Vagina (tissue), 2 donors: ENCODE measurements at regions not wholly inside any gene's neighbourhood (a gene's known extent, or its start where the extent isn't known, plus 50 kb on each side); places are given as distances from the start of the nearest gene placed in this dataset.

Experiments used
- POLR2AphosphoS5 ChIP-seq, 2 donors: sonication (generic); formaldehyde crosslinking; IDR thresholded peaks; one replicate each; pipeline ENCODE4 v1.9.0; 2017; ENCODE audit warnings: antibody characterized with exemption in 2 of 2, mild to moderate bottlenecking in 2 of 2, low read depth in 1 of 2; ENCODE audit not compliant: insufficient read depth in 1 of 2
- TF ChIP-seq, protein P1 (sequence below), 3 experiments: fragments of 450-650 bp in 2 of 3; fragments of 200-600 bp in 1 of 3; sonication (generic) in 1 of 3; IDR thresholded peaks; one replicate each; pipeline ENCODE4 v1.5.1; 2017 to 2019; ENCODE audit warnings: antibody characterized with exemption in 3 of 3, mild to moderate bottlenecking in 2 of 3, moderate library complexity in 2 of 3

DNA sequence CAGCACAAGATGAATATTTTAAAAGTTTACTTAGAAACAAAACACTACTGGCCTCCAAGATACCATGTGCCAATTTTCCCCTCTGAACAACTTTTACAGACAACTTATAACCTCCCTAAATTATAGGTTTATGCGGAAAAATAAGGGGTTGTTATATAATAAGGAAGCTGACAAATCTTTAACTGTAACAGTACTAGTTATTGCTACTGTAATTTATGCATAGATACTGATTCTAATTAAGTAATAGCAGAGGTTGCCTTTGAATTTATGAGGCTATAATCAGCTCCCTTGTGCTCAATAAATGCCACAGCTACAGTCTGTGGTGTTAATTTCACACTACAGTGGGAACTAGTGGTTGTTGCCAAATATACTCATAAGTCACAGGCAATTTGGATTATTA lies 291.3 kb upstream of the PCSK5 start:
- TF ChIP-seq, protein P1, sequence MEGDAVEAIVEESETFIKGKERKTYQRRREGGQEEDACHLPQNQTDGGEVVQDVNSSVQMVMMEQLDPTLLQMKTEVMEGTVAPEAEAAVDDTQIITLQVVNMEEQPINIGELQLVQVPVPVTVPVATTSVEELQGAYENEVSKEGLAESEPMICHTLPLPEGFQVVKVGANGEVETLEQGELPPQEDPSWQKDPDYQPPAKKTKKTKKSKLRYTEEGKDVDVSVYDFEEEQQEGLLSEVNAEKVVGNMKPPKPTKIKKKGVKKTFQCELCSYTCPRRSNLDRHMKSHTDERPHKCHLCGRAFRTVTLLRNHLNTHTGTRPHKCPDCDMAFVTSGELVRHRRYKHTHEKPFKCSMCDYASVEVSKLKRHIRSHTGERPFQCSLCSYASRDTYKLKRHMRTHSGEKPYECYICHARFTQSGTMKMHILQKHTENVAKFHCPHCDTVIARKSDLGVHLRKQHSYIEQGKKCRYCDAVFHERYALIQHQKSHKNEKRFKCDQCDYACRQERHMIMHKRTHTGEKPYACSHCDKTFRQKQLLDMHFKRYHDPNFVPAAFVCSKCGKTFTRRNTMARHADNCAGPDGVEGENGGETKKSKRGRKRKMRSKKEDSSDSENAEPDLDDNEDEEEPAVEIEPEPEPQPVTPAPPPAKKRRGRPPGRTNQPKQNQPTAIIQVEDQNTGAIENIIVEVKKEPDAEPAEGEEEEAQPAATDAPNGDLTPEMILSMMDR (IDR thresholded peaks at IDR 0.05), result no peak
- TF ChIP-seq POLR2AphosphoS5 (IDR thresholded peaks at IDR 0.05; ENCODE audit: insufficient read depth in 1 of 2, low read depth in 1 of 2), result no peak
